ENCODE measurements at regions not wholly inside any gene's neighbourhood (a gene's known extent, or its start where the extent isn't known, plus 50 kb on each side); places are given as distances from the start of the nearest gene placed in this dataset.

- FAIRE-seq (no peak), DNase-seq (ENCODE audit: low spot score in 2 of 2) (no peak)
Measured at GRCh38 chr9:68643901-68644809, 60.9 kb upstream of the PIP5K1B start.

GRCh38 chr9:68644831-68645230 lies 60.2 kb upstream of the PIP5K1B start:
- FAIRE-seq = no peak

GRCh38 chr9:68648164-68648563 lies 56.9 kb upstream of the PIP5K1B start:
- no peak for FAIRE-seq
- no peak for DNase-seq (ENCODE audit: low spot score in 2 of 2)

More at GRCh38 chr9:68644831-68645230, 60.2 kb upstream of the PIP5K1B start:
- no peak for DNase-seq (ENCODE audit: low spot score in 2 of 2)

GRCh38 chr9:68648971-68649370 lies 56.1 kb upstream of the PIP5K1B start:
- FAIRE-seq = no peak
- no peak for DNase-seq (ENCODE audit: low spot score in 2 of 2)

- FAIRE-seq (no peak), DNase-seq (ENCODE audit: low spot score in 2 of 2) (no peak)
Measured at GRCh38 chr9:68651280-68651893, 53.7 kb upstream of the PIP5K1B start.

- FAIRE-seq = no peak
- no peak for DNase-seq (ENCODE audit: low spot score in 2 of 2)
Measured at GRCh38 chr9:68653141-68653595, 51.9 kb upstream of the PIP5K1B start.

GRCh38 chr9:68654075-68654474 lies 51.0 kb upstream of the PIP5K1B start:
- FAIRE-seq (no peak), DNase-seq (ENCODE audit: low spot score in 2 of 2) (no peak)
